IMR-90 (cell line): ENCODE measurements at regions not wholly inside any gene's neighbourhood (a gene's known extent, or its start where the extent isn't known, plus 50 kb on each side); places are given as distances from the start of the nearest gene placed in this dataset.
A peak's percentile ranks its signal among the peaks of the same experiment; 100 is the strongest.
"Not testable (repeated sequence)": the region's sequence is repeated elsewhere in the genome, so short reads cannot be mapped to it uniquely, and the experiment has no call there.

Experiments used
- ATAC-seq: fragments of 200-7000 bp; cut with Tn5 transposase; 2 replicates; pipeline ENCODE4 v1.9.1; 2020; ENCODE audit warnings: low read depth, mild to moderate bottlenecking, moderate library complexity
- BruUV-seq: library from RNA; stranded (reverse); fragments of 400-500 nt; replicated peaks from 2 replicates; lab custom pipeline; 2021; lab: Mats Ljungman, UMichigan
- CTCF ChIA-PET: fragments of 300-600 bp; formaldehyde crosslinking; extraction: SDS; loops from one replicate; lab custom pipeline; 2021; ENCODE audit warnings: antibody characterized with exemption; lab: Yijun Ruan, JAX
- POLR2A ChIA-PET: fragments of 300-600 bp; sonication (Branson Sonifier 250); formaldehyde crosslinking; loops from one replicate; lab custom pipeline; 2022; ENCODE audit warnings: antibody characterized with exemption; ENCODE audit not compliant: unreplicated experiment; lab: Charles Lee
- DNase-seq: peaks from one replicate; pipeline ENCODE4 v3.0.0; 2013
- H2AFZ ChIP-seq: replicated peaks from 2 replicates; pipeline ENCODE3; 2013; ENCODE audit warnings: low read length, mild to moderate bottlenecking; ENCODE audit not compliant: poor library complexity
- H2AK5ac ChIP-seq: 2 replicates; pipeline ENCODE4 v1.6.1; 2013; ENCODE audit warnings: low read depth, low read length, inconsistent platforms
- H2AK9ac ChIP-seq: replicated peaks from 2 replicates; pipeline ENCODE3; 2013; ENCODE audit warnings: mild to moderate bottlenecking, low read depth, low read length, moderate library complexity; ENCODE audit not compliant: poor library complexity
- H2BK120ac ChIP-seq: 2 replicates; pipeline ENCODE4 v1.6.1; 2013; ENCODE audit warnings: low read depth, low read length, inconsistent platforms
- H2BK15ac ChIP-seq: 3 replicates; pipeline ENCODE4 v1.6.1; 2013; ENCODE audit warnings: low read depth, low read length, inconsistent platforms
- H2BK20ac ChIP-seq: 2 replicates; pipeline ENCODE4 v1.6.1; 2013; ENCODE audit warnings: low read depth, mild to moderate bottlenecking, inconsistent platforms, low read length, moderate library complexity
- H2BK5ac ChIP-seq: 2 replicates; pipeline ENCODE4 v1.6.1; 2013; ENCODE audit warnings: mild to moderate bottlenecking, low read depth, low read length, inconsistent platforms; ENCODE audit not compliant: poor library complexity, severe bottlenecking
- H3K14ac ChIP-seq: replicated peaks from 2 replicates; pipeline ENCODE4 v1.6.1; 2013; ENCODE audit warnings: low read depth, low read length, inconsistent platforms
- H3K18ac ChIP-seq: 2 replicates; pipeline ENCODE4 v1.6.1; 2013; ENCODE audit warnings: low read depth, low read length, control low read depth
- H3K23ac ChIP-seq: 2 replicates; pipeline ENCODE4 v1.6.1; 2013; ENCODE audit warnings: low read depth, low read length, inconsistent platforms
- H3K27ac ChIP-seq: 2 replicates; pipeline ENCODE4 v1.5.1; 2013; ENCODE audit warnings: mild to moderate bottlenecking, control low read depth, low read length; ENCODE audit not compliant: insufficient read depth
- H3K27me3 ChIP-seq: 2 replicates; pipeline ENCODE4 v1.6.1; 2013; ENCODE audit warnings: low read length; ENCODE audit not compliant: control insufficient read depth, insufficient read depth
- H3K36me3 ChIP-seq: 2 replicates; pipeline ENCODE4 v1.6.1; 2013; ENCODE audit warnings: low read length, mixed read lengths; ENCODE audit not compliant: control insufficient read depth, insufficient read depth
- H3K4ac ChIP-seq: 2 replicates; pipeline ENCODE4 v1.6.1; 2013; ENCODE audit warnings: low read depth, low read length, inconsistent platforms
- H3K4me1 ChIP-seq: 2 replicates; pipeline ENCODE4 v1.6.1; 2013; ENCODE audit warnings: low read length, mixed read lengths; ENCODE audit not compliant: control insufficient read depth, insufficient read depth
- H3K4me2 ChIP-seq: 2 replicates; pipeline ENCODE4 v1.6.1; 2013; ENCODE audit warnings: low read depth, mild to moderate bottlenecking, control low read depth, low read length, moderate library complexity
- H3K4me3 ChIP-seq: 2 replicates; pipeline ENCODE4 v1.5.1; 2013; ENCODE audit warnings: low read depth, mild to moderate bottlenecking, control low read depth, low read length, moderate library complexity; ENCODE audit not compliant: insufficient read depth
- H3K56ac ChIP-seq: 2 replicates; pipeline ENCODE4 v1.6.1; 2013; ENCODE audit warnings: low read length, inconsistent platforms; ENCODE audit not compliant: insufficient read depth; ENCODE audit errors: extremely low read depth
- H3K79me1 ChIP-seq, 2 experiments: 2 replicates each; pipeline ENCODE4 v1.6.1; 2013; ENCODE audit warnings: low read length in 2 of 2, inconsistent platforms in 1 of 2, low read depth in 1 of 2
- H3K9ac ChIP-seq: 2 replicates; pipeline ENCODE4 v1.6.1; 2013; ENCODE audit warnings: low read depth, low read length, control low read depth
- H3K9me1 ChIP-seq: 2 replicates; pipeline ENCODE4 v1.6.1; 2013; ENCODE audit warnings: low read length, inconsistent platforms; ENCODE audit not compliant: insufficient read depth
- H3K9me3 ChIP-seq: 2 replicates; pipeline ENCODE4 v1.6.1; 2013; ENCODE audit warnings: low read length; ENCODE audit not compliant: control insufficient read depth, insufficient read depth
- H4K20me1 ChIP-seq: 2 replicates; pipeline ENCODE4 v1.6.1; 2013; ENCODE audit warnings: low read length, inconsistent platforms; ENCODE audit not compliant: insufficient read depth
- H4K5ac ChIP-seq: 2 replicates; pipeline ENCODE4 v1.6.1; 2013; ENCODE audit warnings: mild to moderate bottlenecking, low read depth, low read length, control low read depth
- H4K8ac ChIP-seq, 2 experiments: 2 replicates each; pipeline ENCODE4 v1.6.1; 2013; ENCODE audit warnings: low read depth in 2 of 2, low read length in 2 of 2, control low read depth in 1 of 2, inconsistent platforms in 1 of 2
- H4K91ac ChIP-seq: 2 replicates; pipeline ENCODE4 v1.6.1; 2013; ENCODE audit warnings: low read depth, low read length, inconsistent platforms; ENCODE audit not compliant: insufficient read depth
- MAFK ChIP-seq: IDR thresholded peaks from 2 replicates; pipeline ENCODE4 v1.6.1; 2012; ENCODE audit warnings: low read depth, low read length, improper control_type of control experiment
- MXI1 ChIP-seq: IDR thresholded peaks from 2 replicates; pipeline ENCODE4 v1.6.1; 2012; ENCODE audit warnings: low read depth, mild to moderate bottlenecking, low read length, moderate library complexity, borderline replicate concordance
- NFE2L2 ChIP-seq: fragments of 150-350 bp; IDR thresholded peaks from 2 replicates; pipeline ENCODE4 v1.6.1; 2016; ENCODE audit warnings: low read depth, mild to moderate bottlenecking, low read length
- WGBS, 2 experiments: methylation state at CpG; one replicate each; pipeline versions ENCODE4 v1.1.5 to v1.1.7; 2013; ENCODE audit warnings: missing lambda C conversion rate in 2 of 2; ENCODE audit not compliant: insufficient read length in 1 of 2; ENCODE audit errors: extremely low coverage in 2 of 2; 5-methylcytosine and 5-hydroxymethylcytosine counted together
- dilution Hi-C: fragments of 300-500 bp; cut with HindIII; formaldehyde crosslinking; loops from one replicate; pipeline ENCODE4 v1.14.3; 2018; ENCODE audit warnings: low sequenced_read_pairs; ENCODE audit not compliant: unreplicated experiment
- in situ Hi-C: fragments of 300-500 bp; cut with MboI; formaldehyde crosslinking; loops from 3 replicates; pipeline ENCODE4 v1.14.3; 2019; ENCODE audit warnings: low sequenced_read_pairs, inconsistent platforms, mixed read lengths
- intact Hi-C: fragments of 100-400 bp; cut with micrococcal nuclease; formaldehyde crosslinking; loops from 2 replicates; pipeline ENCODE4 v1.10.0; 2022

GRCh38 chr14:49089107-49089506, 497.1 kb downstream of the RPS29 start:
- Histone ChIP-seq H2AK9ac (no peak overlapping the region), H3K79me1 (no peaks in the 10 kb centered on the region), H3K4me3 (no peak overlapping the region), H2BK5ac (no peak overlapping the region), H2BK20ac (no peak overlapping the region), H4K8ac (no peak overlapping the region), H2BK15ac (no peak overlapping the region), H3K27ac (no peak overlapping the region), H3K9ac (no peak overlapping the region), H2BK120ac (no peak overlapping the region), H4K20me1 (no peaks in the 10 kb centered on the region), H2AFZ (no peak overlapping the region), H3K18ac (no peak overlapping the region), H3K56ac (no peak overlapping the region), H3K9me1 (no peaks in the 10 kb centered on the region), H3K23ac (no peak overlapping the region), H3K9me3 (peaks cover 2% of the 10 kb centered on the region), H4K91ac (no peak overlapping the region), H3K14ac (no peak overlapping the region), H4K5ac (no peak overlapping the region), H3K27me3 (no peaks in the 10 kb centered on the region), H3K4ac (no peak overlapping the region), H3K4me1 (no peaks in the 10 kb centered on the region), H3K4me2 (no peak overlapping the region), H2AK5ac (no peak overlapping the region), H3K36me3 (no peaks in the 10 kb centered on the region)
- BruUV-seq: no TSS peak
- ChIA-PET CTCF (no interaction called here), POLR2A (no interaction called here)
- intact Hi-C loops: no loop called here
- in situ Hi-C loops: no loop called here
- no peak for DNase-seq
- dilution Hi-C loops: no loop called here
- TF ChIP-seq NFE2L2 (peak; percentile 74), MXI1 (no peak), MAFK (peak; percentile 95)
- ATAC-seq: no peak
- WGBS, 2 experiments: no CpG with 5 or more reads among the region's 3 CpGs

DNA sequence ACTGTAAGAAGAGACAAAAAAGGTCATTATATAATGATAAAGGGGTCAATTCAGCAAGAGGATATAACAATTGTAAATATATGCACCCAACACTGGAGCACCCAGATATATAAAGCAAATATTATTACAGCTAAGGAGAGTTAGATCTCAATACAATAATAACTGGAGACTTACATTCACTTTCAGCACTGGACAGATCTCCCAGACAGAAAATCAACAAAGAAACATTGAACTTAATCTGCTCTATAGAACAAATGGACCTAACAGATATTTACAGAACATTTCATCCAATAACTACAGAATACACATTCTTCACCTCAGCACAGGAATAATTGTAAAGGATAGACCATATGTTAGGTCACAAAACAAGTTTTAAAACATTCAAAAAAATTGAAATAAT, 512.9 kb downstream of the RPS29 start:
- H3K4me3 ChIP-seq, H3K23ac ChIP-seq, ATAC-seq, H3K4me1 ChIP-seq, H4K91ac ChIP-seq, CTCF ChIA-PET, H3K4me2 ChIP-seq, H3K36me3 ChIP-seq, H3K56ac ChIP-seq, H2BK20ac ChIP-seq, H3K27ac ChIP-seq, H3K18ac ChIP-seq, dilution Hi-C loops, POLR2A ChIA-PET, H3K9me3 ChIP-seq, BruUV-seq, H3K9me1 ChIP-seq, H2AK5ac ChIP-seq, intact Hi-C loops, DNase-seq, H2BK5ac ChIP-seq, H4K5ac ChIP-seq, H2AFZ ChIP-seq, H3K79me1 ChIP-seq, H3K14ac ChIP-seq, H2AK9ac ChIP-seq, in situ Hi-C loops, H4K20me1 ChIP-seq, H3K27me3 ChIP-seq, H4K8ac ChIP-seq, H3K9ac ChIP-seq, H2BK15ac ChIP-seq, H2BK120ac ChIP-seq, H3K4ac ChIP-seq: not testable (repeated sequence)
